H9 (cell line): ENCODE measurements at regions not wholly inside any gene's neighbourhood (a gene's known extent, or its start where the extent isn't known, plus 50 kb on each side); places are given as distances from the start of the nearest gene placed in this dataset.
A peak's percentile ranks its signal among the peaks of the same experiment; 100 is the strongest.

Experiments
- DNase-seq: peaks from one replicate; pipeline ENCODE4 v3.0.0-alpha.2; 2017
- H2AFZ ChIP-seq: one replicate; pipeline ENCODE4 v1.6.1; 2013; ENCODE audit warnings: mild to moderate bottlenecking, low read length, control low read depth, moderate library complexity
- H2AK5ac ChIP-seq: 2 replicates; pipeline ENCODE4 v1.6.1; 2013; ENCODE audit warnings: low read length, control low read depth, mixed read lengths; ENCODE audit not compliant: insufficient read length
- H2BK120ac ChIP-seq: one replicate; pipeline ENCODE4 v1.6.1; 2013; ENCODE audit warnings: low read depth, mild to moderate bottlenecking, low read length, control low read depth, inconsistent platforms; ENCODE audit not compliant: poor library complexity, severe bottlenecking
- H2BK12ac ChIP-seq: 2 replicates; pipeline ENCODE4 v1.6.1; 2013; ENCODE audit warnings: low read length, control low read depth, mixed read lengths, low read depth; ENCODE audit not compliant: insufficient read length
- H2BK15ac ChIP-seq: 2 replicates; pipeline ENCODE4 v1.6.1; 2013; ENCODE audit warnings: low read depth, low read length, control low read depth
- H2BK20ac ChIP-seq: one replicate; pipeline ENCODE4 v1.6.1; 2013; ENCODE audit warnings: low read depth, mild to moderate bottlenecking, low read length, control low read depth, inconsistent platforms; ENCODE audit not compliant: poor library complexity, severe bottlenecking
- H2BK5ac ChIP-seq: 2 replicates; pipeline ENCODE4 v1.6.1; 2013; ENCODE audit warnings: low read length, control low read depth, mixed read lengths; ENCODE audit not compliant: insufficient read length
- H3K14ac ChIP-seq: 2 replicates; pipeline ENCODE4 v1.6.1; 2013; ENCODE audit warnings: low read length, control low read depth; ENCODE audit not compliant: insufficient read depth
- H3K18ac ChIP-seq: 2 replicates; pipeline ENCODE4 v1.6.1; 2013; ENCODE audit warnings: low read depth, mild to moderate bottlenecking, mixed read lengths, low read length, control low read depth; ENCODE audit not compliant: insufficient read length
- H3K23ac ChIP-seq: 2 replicates; pipeline ENCODE4 v1.6.1; 2013; ENCODE audit warnings: low read length, control low read depth, mixed read lengths, low read depth; ENCODE audit not compliant: insufficient read length
- H3K23me2 ChIP-seq: 2 replicates; pipeline ENCODE4 v1.6.1; 2013; ENCODE audit warnings: low read depth, mild to moderate bottlenecking, mixed read lengths, low read length, control low read depth; ENCODE audit not compliant: insufficient read length, poor library complexity, severe bottlenecking
- H3K27ac ChIP-seq: 2 replicates; pipeline ENCODE4 v1.5.1; 2013; ENCODE audit warnings: low read length, control low read depth, mixed read lengths, low read depth; ENCODE audit not compliant: insufficient read length
- H3K27me3 ChIP-seq: 2 replicates; pipeline ENCODE4 v1.6.1; 2013; ENCODE audit warnings: low read length, control low read depth, inconsistent platforms; ENCODE audit not compliant: insufficient read depth
- H3K4ac ChIP-seq: 2 replicates; pipeline ENCODE4 v1.6.1; 2013; ENCODE audit warnings: low read depth, mild to moderate bottlenecking, control low read depth, inconsistent platforms, low read length, moderate library complexity
- H3K4me1 ChIP-seq: 2 replicates; pipeline ENCODE4 v1.6.1; 2013; ENCODE audit warnings: low read length, control low read depth, inconsistent platforms; ENCODE audit not compliant: insufficient read depth
- H3K4me2 ChIP-seq: 2 replicates; pipeline ENCODE4 v1.6.1; 2013; ENCODE audit warnings: low read length, control low read depth, mixed read lengths; ENCODE audit not compliant: insufficient read length, insufficient read depth
- H3K56ac ChIP-seq: 2 replicates; pipeline ENCODE4 v1.6.1; 2013; ENCODE audit warnings: low read depth, mild to moderate bottlenecking, mixed read lengths, low read length, control low read depth; ENCODE audit not compliant: insufficient read length
- H3K79me1 ChIP-seq: 2 replicates; pipeline ENCODE4 v1.6.1; 2013; ENCODE audit warnings: low read depth, mild to moderate bottlenecking, moderate library complexity, low read length, control low read depth, inconsistent platforms; ENCODE audit not compliant: insufficient read depth, poor library complexity, severe bottlenecking
- H3K79me2 ChIP-seq: 2 replicates; pipeline ENCODE4 v1.6.1; 2013; ENCODE audit warnings: low read length, control low read depth, inconsistent platforms; ENCODE audit not compliant: insufficient read depth
- H3K9ac ChIP-seq: 2 replicates; pipeline ENCODE4 v1.6.1; 2013; ENCODE audit warnings: low read length, control low read depth, mixed read lengths; ENCODE audit not compliant: insufficient read length; ENCODE audit errors: extremely low read depth
- H3K9me3 ChIP-seq: one replicate; pipeline ENCODE4 v1.6.1; 2013; ENCODE audit warnings: low read depth, low read length, inconsistent platforms; ENCODE audit not compliant: control insufficient read depth
- H3T11ph ChIP-seq: one replicate; pipeline ENCODE4 v1.6.1; 2013; ENCODE audit warnings: mild to moderate bottlenecking, low read length, control low read depth, inconsistent platforms
- H4K20me1 ChIP-seq: one replicate; pipeline ENCODE4 v1.6.1; 2013; ENCODE audit not compliant: control insufficient read depth, insufficient read length, insufficient read depth
- H4K5ac ChIP-seq: 2 replicates; pipeline ENCODE4 v1.6.1; 2013; ENCODE audit warnings: low read depth, mild to moderate bottlenecking, mixed read lengths, low read length, control low read depth; ENCODE audit not compliant: insufficient read length
- H4K8ac ChIP-seq: replicated peaks from 2 replicates; pipeline ENCODE4 v1.6.1; 2013; ENCODE audit warnings: low read length, control low read depth, mixed read lengths, low read depth; ENCODE audit not compliant: insufficient read length
- H4K91ac ChIP-seq: 2 replicates; pipeline ENCODE4 v1.6.1; 2013; ENCODE audit warnings: low read depth, mild to moderate bottlenecking, moderate library complexity, mixed read lengths, low read length, control low read depth; ENCODE audit not compliant: insufficient read length
- H3K27ac Mint-ChIP-seq, 3 experiments: 2 replicates in 2 of 3; 3 replicates in 1 of 3; pipeline ENCODE4 v1.8.0; 2020 to 2021; ENCODE audit warnings: mixed read lengths in 3 of 3, mild to moderate bottlenecking in 1 of 3, moderate library complexity in 1 of 3
- H3K27me3 Mint-ChIP-seq: 2 replicates; pipeline ENCODE4 v1.8.0; 2021; ENCODE audit warnings: low read depth, mild to moderate bottlenecking, moderate library complexity, mixed read lengths
- H3K36me3 Mint-ChIP-seq, 3 experiments: 2 replicates in 2 of 3; 3 replicates in 1 of 3; pipeline ENCODE4 v1.8.0; 2020 to 2021; ENCODE audit warnings: low read depth in 3 of 3, mixed read lengths in 3 of 3; ENCODE audit not compliant: insufficient read depth in 1 of 3
- H3K4me1 Mint-ChIP-seq, 2 experiments: 2 replicates each; pipeline ENCODE4 v1.8.0; 2020; ENCODE audit warnings: mixed read lengths in 2 of 2
- H3K4me3 Mint-ChIP-seq, 2 experiments: 2 replicates in 1 of 2; 3 replicates in 1 of 2; pipeline ENCODE4 v1.8.0; 2020 to 2021; ENCODE audit warnings: mild to moderate bottlenecking in 2 of 2, mixed read lengths in 2 of 2, moderate library complexity in 1 of 2
- H3K9me3 Mint-ChIP-seq, 2 experiments: 2 replicates in 1 of 2; 3 replicates in 1 of 2; pipeline ENCODE4 v1.8.0; 2020; ENCODE audit warnings: mild to moderate bottlenecking in 2 of 2, mixed read lengths in 2 of 2, moderate library complexity in 1 of 2
- WGBS: extraction: QIAGEN DNeasy Blood & Tissue Kit; methylation state at CpG from one replicate; pipeline ENCODE4 v1.1.7; 2013; ENCODE audit warnings: missing lambda C conversion rate, low lambda C conversion rate, mixed read lengths; ENCODE audit not compliant: insufficient read length; ENCODE audit errors: extremely low coverage; 5-methylcytosine and 5-hydroxymethylcytosine counted together
- TF ChIP-seq, protein P1 (sequence below): fragments of 200-600 bp; sonication (generic); conservative IDR thresholded peaks from 3 replicates; pipeline ENCODE4 v1.8.0; 2021; ENCODE audit warnings: antibody characterized with exemption, mild to moderate bottlenecking

DNA sequence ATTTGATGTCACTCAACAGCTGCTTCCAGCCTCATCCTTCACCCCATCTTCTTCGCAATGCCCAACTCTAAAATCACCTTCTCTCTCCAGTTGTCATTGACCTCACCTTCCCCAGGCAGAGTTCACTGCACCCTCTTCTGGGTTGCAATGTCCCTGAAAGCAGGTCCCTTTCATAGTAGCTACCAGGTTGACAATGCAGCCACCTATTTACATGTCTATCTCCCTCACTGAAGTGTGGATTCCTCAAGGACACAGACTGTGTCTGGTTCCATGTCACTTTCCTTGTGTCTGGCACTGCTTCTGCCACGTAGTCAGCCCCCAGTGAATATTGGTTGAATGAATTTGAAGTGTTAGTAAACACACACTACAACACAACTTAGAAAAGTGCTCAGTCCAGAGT is 445.5 kb upstream of the WWC1 start:
- no peaks in the 10 kb centered on the region for H3K9me3 Mint-ChIP-seq
- Histone ChIP-seq H2AK5ac (no peak overlapping the region), H3K14ac (0 out of 2 replicates have a peak overlapping the region, but pooled peaks have one; percentile 16), H2BK5ac (no peak overlapping the region), H4K20me1 (no peaks in the 10 kb centered on the region), H4K8ac (no peak overlapping the region), H3K79me1 (no peaks in the 10 kb centered on the region), H3K79me2 (no peaks in the 10 kb centered on the region), H3T11ph (no peak overlapping the region), H3K23me2 (no peaks in the 10 kb centered on the region), H2BK120ac (no peak overlapping the region), H4K91ac (no peak overlapping the region), H3K4me1 (no peaks in the 10 kb centered on the region; the same call in 1 of the 2 replicates), H3K27ac (no peak overlapping the region), H3K18ac (no peak overlapping the region), H3K27me3 (no peaks in the 10 kb centered on the region), H2BK12ac (no peak overlapping the region), H2AFZ (no peak overlapping the region), H3K4ac (no peak overlapping the region), H3K4me2 (no peak overlapping the region), H3K9ac (no peak overlapping the region), H2BK15ac (no peak overlapping the region), H3K9me3 (no peaks in the 10 kb centered on the region), H3K56ac (no peak overlapping the region), H4K5ac (no peak overlapping the region), H2BK20ac (no peak overlapping the region), H3K23ac (no peak overlapping the region)
- H3K4me3 Mint-ChIP-seq = no peak overlapping the region
- no peak for DNase-seq
- WGBS = no CpG with 5 or more reads among the region's 2 CpGs
- H3K27me3 Mint-ChIP-seq = no peaks in the 10 kb centered on the region
- TF ChIP-seq, protein P1, sequence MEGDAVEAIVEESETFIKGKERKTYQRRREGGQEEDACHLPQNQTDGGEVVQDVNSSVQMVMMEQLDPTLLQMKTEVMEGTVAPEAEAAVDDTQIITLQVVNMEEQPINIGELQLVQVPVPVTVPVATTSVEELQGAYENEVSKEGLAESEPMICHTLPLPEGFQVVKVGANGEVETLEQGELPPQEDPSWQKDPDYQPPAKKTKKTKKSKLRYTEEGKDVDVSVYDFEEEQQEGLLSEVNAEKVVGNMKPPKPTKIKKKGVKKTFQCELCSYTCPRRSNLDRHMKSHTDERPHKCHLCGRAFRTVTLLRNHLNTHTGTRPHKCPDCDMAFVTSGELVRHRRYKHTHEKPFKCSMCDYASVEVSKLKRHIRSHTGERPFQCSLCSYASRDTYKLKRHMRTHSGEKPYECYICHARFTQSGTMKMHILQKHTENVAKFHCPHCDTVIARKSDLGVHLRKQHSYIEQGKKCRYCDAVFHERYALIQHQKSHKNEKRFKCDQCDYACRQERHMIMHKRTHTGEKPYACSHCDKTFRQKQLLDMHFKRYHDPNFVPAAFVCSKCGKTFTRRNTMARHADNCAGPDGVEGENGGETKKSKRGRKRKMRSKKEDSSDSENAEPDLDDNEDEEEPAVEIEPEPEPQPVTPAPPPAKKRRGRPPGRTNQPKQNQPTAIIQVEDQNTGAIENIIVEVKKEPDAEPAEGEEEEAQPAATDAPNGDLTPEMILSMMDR = no peak
- no peak overlapping the region for H3K27ac Mint-ChIP-seq
- peaks cover 3 to 6% of the 10 kb centered on the region in 2 experiments for H3K4me1 Mint-ChIP-seq
- no peaks in the 10 kb centered on the region for H3K36me3 Mint-ChIP-seq
